HEK293 (cell line): ENCODE measurements at regions not wholly inside any gene's neighbourhood (a gene's known extent, or its start where the extent isn't known, plus 50 kb on each side); places are given as distances from the start of the nearest gene placed in this dataset.
"Not testable (repeated sequence)": the region's sequence is repeated elsewhere in the genome, so short reads cannot be mapped to it uniquely, and the experiment has no call there.

Source experiments
- CTCF ChIP-seq: fragments of 450-650 bp; formaldehyde crosslinking; IDR thresholded peaks from 2 replicates; pipeline ENCODE4 v1.5.1; 2016; ENCODE audit warnings: missing biosample characterization, missing genetic modification characterization
- REST ChIP-seq: fragments of 450-650 bp; formaldehyde crosslinking; IDR thresholded peaks from 2 replicates; pipeline ENCODE4 v1.5.1; 2016; ENCODE audit warnings: missing biosample characterization, missing genetic modification characterization

- TF ChIP-seq REST, CTCF (tag by site-specific recombination): not testable (repeated sequence)
Measured at GRCh38 chr21:20201323-20201722, 796.9 kb upstream of the NCAM2 start.
